ENCODE measurements at regions not wholly inside any gene's neighbourhood (a gene's known extent, or its start where the extent isn't known, plus 50 kb on each side); places are given as distances from the start of the nearest gene placed in this dataset.
A peak's percentile ranks its signal among the peaks of the same experiment; 100 is the strongest.

GRCh38 chr16:86730597-86730996 is 152.2 kb downstream of the FOXL1 start:
- no peak for TF ChIP-seq EZH2 (IDR thresholded peaks at IDR 0.05; ENCODE audit: insufficient read depth, poor library complexity, severe bottlenecking)
- TF ChIP-seq EZH2phosphoT487 (IDR thresholded peaks at IDR 0.05; ENCODE audit: insufficient read depth, low read depth), result no peak
- H3K27me3 ChIP-seq (replicated peaks; ENCODE audit: insufficient read depth), result peaks cover 62% of the 10 kb centered on the region

GRCh38 chr16:86732621-86733295 is 154.4 kb downstream of the FOXL1 start:
- no peak overlapping the region for H3K27ac ChIP-seq
- H3K79me2 ChIP-seq (ENCODE audit: insufficient read depth), result no peaks in the 10 kb centered on the region
- peak overlapping the region; percentile 4; the same call in 1 of the 2 replicates for H3K9ac ChIP-seq
- H3F3A ChIP-seq (ENCODE audit: insufficient read depth), result no peaks in the 10 kb centered on the region
- H3K4me2 ChIP-seq (ENCODE audit: unreplicated experiment), result peak overlapping the region; percentile 20
- peak overlapping the region; percentile 43; the same call in 1 of the 2 replicates for H3K4me3 ChIP-seq
- H2AFZ ChIP-seq, result peak overlapping the region; percentile 44; the same call in 1 of the 2 replicates
- WGBS, 2 experiments (ENCODE audit: low coverage in 1 of 2, low lambda C conversion rate in 2 of 2, missing lambda C conversion rate in 2 of 2), result 11 to 12% methylated on average over 27 to 28 of the region's 28 CpGs
- peaks cover 12% of the 10 kb centered on the region; the same call in 1 of the 2 replicates for H3K4me1 ChIP-seq (ENCODE audit: insufficient read depth)
- H3K9me2 ChIP-seq (ENCODE audit: insufficient read depth), result no peaks in the 10 kb centered on the region
- H3K36me3 ChIP-seq (ENCODE audit: low read depth), result no peaks in the 10 kb centered on the region
- TF ChIP-seq EZH2 (IDR thresholded peaks at IDR 0.05; ENCODE audit: insufficient read depth, poor library complexity, severe bottlenecking), result no peak
- TF ChIP-seq EZH2phosphoT487 (IDR thresholded peaks at IDR 0.05; ENCODE audit: insufficient read depth, low read depth), result no peak
- no peaks in the 10 kb centered on the region for H3K9me3 ChIP-seq (ENCODE audit: low read depth)
- no peaks in the 10 kb centered on the region for H4K20me1 ChIP-seq (ENCODE audit: insufficient read depth)
- peak; percentile 77 for DNase-seq
- in situ Hi-C loops (cut with MboI), result no loop called here
- H3K27me3 ChIP-seq (replicated peaks; ENCODE audit: insufficient read depth), result peaks cover 50% of the 10 kb centered on the region

More at GRCh38 chr16:86730597-86730996, 152.2 kb downstream of the FOXL1 start:
- in situ Hi-C loops (cut with MboI), result no loop called here
- no peak overlapping the region for H3K4me3 ChIP-seq
- 26 to 31% methylated on average over 12 of the region's 12 CpGs for WGBS, 2 experiments (ENCODE audit: low coverage in 1 of 2, low lambda C conversion rate in 2 of 2, missing lambda C conversion rate in 2 of 2)
- H3K9me3 ChIP-seq (ENCODE audit: low read depth), result no peaks in the 10 kb centered on the region
- H3K9ac ChIP-seq, result no peak overlapping the region
- no peak overlapping the region for H3K27ac ChIP-seq
- DNase-seq, result no peak
- H3K4me2 ChIP-seq (ENCODE audit: unreplicated experiment), result no peak overlapping the region
- no peak overlapping the region for H2AFZ ChIP-seq
- no peaks in the 10 kb centered on the region for H3F3A ChIP-seq (ENCODE audit: insufficient read depth)
- H3K36me3 ChIP-seq (ENCODE audit: low read depth), result no peaks in the 10 kb centered on the region
- no peaks in the 10 kb centered on the region for H4K20me1 ChIP-seq (ENCODE audit: insufficient read depth)
- H3K9me2 ChIP-seq (ENCODE audit: insufficient read depth), result no peaks in the 10 kb centered on the region
- H3K79me2 ChIP-seq (ENCODE audit: insufficient read depth), result no peaks in the 10 kb centered on the region
- peaks cover 12% of the 10 kb centered on the region; the same call in 1 of the 2 replicates for H3K4me1 ChIP-seq (ENCODE audit: insufficient read depth)

- 48 to 55% methylated on average over 27 of the region's 27 CpGs for WGBS, 2 experiments (ENCODE audit: low coverage in 1 of 2, low lambda C conversion rate in 2 of 2, missing lambda C conversion rate in 2 of 2)
- Histone ChIP-seq H3K79me2 (ENCODE audit: insufficient read depth) (no peaks in the 10 kb centered on the region), H3K9me3 (ENCODE audit: low read depth) (no peaks in the 10 kb centered on the region), H3K36me3 (ENCODE audit: low read depth) (no peaks in the 10 kb centered on the region), H3K4me2 (ENCODE audit: unreplicated experiment) (peak overlapping the region; percentile 20), H3K9ac (no peak overlapping the region), H3K4me3 (no peak overlapping the region), H2AFZ (no peak overlapping the region), H3K27ac (no peak overlapping the region), H4K20me1 (ENCODE audit: insufficient read depth) (no peaks in the 10 kb centered on the region), H3K27me3 (replicated peaks; ENCODE audit: insufficient read depth) (peaks cover 41% of the 10 kb centered on the region), H3K4me1 (ENCODE audit: insufficient read depth) (peaks cover 12% of the 10 kb centered on the region; the same call in 1 of the 2 replicates), H3K9me2 (ENCODE audit: insufficient read depth) (no peaks in the 10 kb centered on the region), H3F3A (ENCODE audit: insufficient read depth) (no peaks in the 10 kb centered on the region)
- in situ Hi-C loops (cut with MboI), result no loop called here
- TF ChIP-seq EZH2 (IDR thresholded peaks at IDR 0.05; ENCODE audit: insufficient read depth, poor library complexity, severe bottlenecking) (no peak), EZH2phosphoT487 (IDR thresholded peaks at IDR 0.05; ENCODE audit: insufficient read depth, low read depth) (no peak)
- peak; percentile 6 for DNase-seq
Observed at GRCh38 chr16:86733546-86734254, 155.4 kb downstream of the FOXL1 start.

GRCh38 chr16:86734543-86735460 is 156.5 kb downstream of the FOXL1 start:
- no peak for DNase-seq
- no peaks in the 10 kb centered on the region for H3K9me3 ChIP-seq (ENCODE audit: low read depth)
- peaks cover 12% of the 10 kb centered on the region; the same call in 1 of the 2 replicates for H3K4me1 ChIP-seq (ENCODE audit: insufficient read depth)
- WGBS, 2 experiments (ENCODE audit: low coverage in 1 of 2, low lambda C conversion rate in 2 of 2, missing lambda C conversion rate in 2 of 2), result 80 to 89% methylated on average over 19 to 24 of the region's 24 CpGs
- no peaks in the 10 kb centered on the region for H3K9me2 ChIP-seq (ENCODE audit: insufficient read depth)
- no peaks in the 10 kb centered on the region for H4K20me1 ChIP-seq (ENCODE audit: insufficient read depth)
- no peak overlapping the region for H3K4me2 ChIP-seq (ENCODE audit: unreplicated experiment)
- no peak overlapping the region for H2AFZ ChIP-seq
- no peaks in the 10 kb centered on the region for H3F3A ChIP-seq (ENCODE audit: insufficient read depth)
- peaks cover 31% of the 10 kb centered on the region for H3K27me3 ChIP-seq (replicated peaks; ENCODE audit: insufficient read depth)
- no peak overlapping the region for H3K9ac ChIP-seq
- no peak overlapping the region for H3K4me3 ChIP-seq
- no peak for TF ChIP-seq EZH2phosphoT487 (IDR thresholded peaks at IDR 0.05; ENCODE audit: insufficient read depth, low read depth)
- TF ChIP-seq EZH2 (IDR thresholded peaks at IDR 0.05; ENCODE audit: insufficient read depth, poor library complexity, severe bottlenecking), result no peak
- no peaks in the 10 kb centered on the region for H3K36me3 ChIP-seq (ENCODE audit: low read depth)
- H3K79me2 ChIP-seq (ENCODE audit: insufficient read depth), result no peaks in the 10 kb centered on the region
- no peak overlapping the region for H3K27ac ChIP-seq
- in situ Hi-C loops (cut with MboI), result no loop called here

Data from GM23248 (cell line).